Activated CD8-positive, alpha-beta T cell treated with anti-CD3 and anti-CD28 coated beads for 36 hours (primary cell): ENCODE measurements at regions not wholly inside any gene's neighbourhood (a gene's known extent, or its start where the extent isn't known, plus 50 kb on each side); places are given as distances from the start of the nearest gene placed in this dataset.

Experiments
- ATAC-seq: fragments of 200-7000 bp; cut with Tn5 transposase; one replicate; pipeline ENCODE4 v1.10.0; 2021; ENCODE audit warnings: mild to moderate bottlenecking, moderate library complexity
- CTCF ChIA-PET: fragments of 350-600 bp; sonication (Branson Sonifier 250); formaldehyde crosslinking; loops from one replicate; lab custom pipeline; 2021; ENCODE audit warnings: antibody characterized with exemption; lab: Charles Lee
- POLR2A ChIA-PET: fragments of 350-600 bp; sonication (Branson Sonifier 250); formaldehyde crosslinking; loops from one replicate; lab custom pipeline; 2021; ENCODE audit warnings: antibody characterized with exemption; lab: Charles Lee
- DNase-seq: peaks from one replicate; pipeline ENCODE4 v3.0.0-alpha.2; 2020
- H3K27ac Mint-ChIP-seq: one replicate; pipeline ENCODE4 v1.8.0; 2021; ENCODE audit warnings: mild to moderate bottlenecking, mixed read lengths
- H3K27me3 Mint-ChIP-seq: one replicate; pipeline ENCODE4 v1.8.0; 2021; ENCODE audit warnings: mixed read lengths
- H3K36me3 Mint-ChIP-seq: one replicate; pipeline ENCODE4 v1.8.0; 2021; ENCODE audit warnings: low read depth, mixed read lengths
- H3K4me1 Mint-ChIP-seq: one replicate; pipeline ENCODE4 v1.8.0; 2021; ENCODE audit warnings: low read depth, mixed read lengths
- H3K4me3 Mint-ChIP-seq: one replicate; pipeline ENCODE4 v1.8.0; 2021; ENCODE audit warnings: mild to moderate bottlenecking, moderate library complexity, mixed read lengths
- H3K9me3 Mint-ChIP-seq: one replicate; pipeline ENCODE4 v1.8.0; 2021; ENCODE audit warnings: mixed read lengths
- intact Hi-C: fragments of 100-400 bp; cut with micrococcal nuclease; formaldehyde crosslinking; loops from one replicate; pipeline ENCODE4 v1.10.0; 2022
- TF ChIP-seq, protein P1 (sequence below): fragments of 200-600 bp; IDR thresholded peaks from one replicate; pipeline ENCODE4 v1.8.0; 2022; ENCODE audit warnings: antibody characterized with exemption, mild to moderate bottlenecking

DNA sequence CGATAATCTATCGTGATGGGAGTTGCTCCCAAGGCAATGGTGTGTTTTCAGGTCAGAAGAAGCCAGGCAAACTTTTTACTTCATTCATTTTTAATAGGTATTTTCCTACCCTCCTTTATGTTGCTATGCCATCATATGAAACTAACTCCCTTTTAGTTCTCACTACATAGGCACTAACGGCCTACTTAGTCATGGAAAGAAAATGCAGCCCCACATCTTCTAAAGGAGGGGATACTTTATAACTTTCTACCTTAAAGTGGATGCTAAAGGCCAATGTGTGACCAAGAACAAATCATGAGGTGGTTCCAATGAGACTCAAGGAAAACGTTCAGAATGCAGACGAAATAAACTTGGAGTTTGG is 193.8 kb downstream of the FOXA2 start:
- no peaks in the 10 kb centered on the region for H3K9me3 Mint-ChIP-seq
- H3K4me3 Mint-ChIP-seq, result no peak overlapping the region
- H3K27ac Mint-ChIP-seq, result no peak overlapping the region
- ATAC-seq (no peak), DNase-seq (no peak)
- intact Hi-C loops, result loop anchor here (10.0 kb wide), 1 partner anchor 46 kb away; no protein-coding TSS in a partner anchor
- H3K27me3 Mint-ChIP-seq, result no peaks in the 10 kb centered on the region
- H3K4me1 Mint-ChIP-seq, result no peaks in the 10 kb centered on the region
- ChIA-PET POLR2A (no interaction called here), CTCF (no interaction called here)
- no peaks in the 10 kb centered on the region for H3K36me3 Mint-ChIP-seq
- TF ChIP-seq, protein P1, sequence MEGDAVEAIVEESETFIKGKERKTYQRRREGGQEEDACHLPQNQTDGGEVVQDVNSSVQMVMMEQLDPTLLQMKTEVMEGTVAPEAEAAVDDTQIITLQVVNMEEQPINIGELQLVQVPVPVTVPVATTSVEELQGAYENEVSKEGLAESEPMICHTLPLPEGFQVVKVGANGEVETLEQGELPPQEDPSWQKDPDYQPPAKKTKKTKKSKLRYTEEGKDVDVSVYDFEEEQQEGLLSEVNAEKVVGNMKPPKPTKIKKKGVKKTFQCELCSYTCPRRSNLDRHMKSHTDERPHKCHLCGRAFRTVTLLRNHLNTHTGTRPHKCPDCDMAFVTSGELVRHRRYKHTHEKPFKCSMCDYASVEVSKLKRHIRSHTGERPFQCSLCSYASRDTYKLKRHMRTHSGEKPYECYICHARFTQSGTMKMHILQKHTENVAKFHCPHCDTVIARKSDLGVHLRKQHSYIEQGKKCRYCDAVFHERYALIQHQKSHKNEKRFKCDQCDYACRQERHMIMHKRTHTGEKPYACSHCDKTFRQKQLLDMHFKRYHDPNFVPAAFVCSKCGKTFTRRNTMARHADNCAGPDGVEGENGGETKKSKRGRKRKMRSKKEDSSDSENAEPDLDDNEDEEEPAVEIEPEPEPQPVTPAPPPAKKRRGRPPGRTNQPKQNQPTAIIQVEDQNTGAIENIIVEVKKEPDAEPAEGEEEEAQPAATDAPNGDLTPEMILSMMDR, result no peak

DNA sequence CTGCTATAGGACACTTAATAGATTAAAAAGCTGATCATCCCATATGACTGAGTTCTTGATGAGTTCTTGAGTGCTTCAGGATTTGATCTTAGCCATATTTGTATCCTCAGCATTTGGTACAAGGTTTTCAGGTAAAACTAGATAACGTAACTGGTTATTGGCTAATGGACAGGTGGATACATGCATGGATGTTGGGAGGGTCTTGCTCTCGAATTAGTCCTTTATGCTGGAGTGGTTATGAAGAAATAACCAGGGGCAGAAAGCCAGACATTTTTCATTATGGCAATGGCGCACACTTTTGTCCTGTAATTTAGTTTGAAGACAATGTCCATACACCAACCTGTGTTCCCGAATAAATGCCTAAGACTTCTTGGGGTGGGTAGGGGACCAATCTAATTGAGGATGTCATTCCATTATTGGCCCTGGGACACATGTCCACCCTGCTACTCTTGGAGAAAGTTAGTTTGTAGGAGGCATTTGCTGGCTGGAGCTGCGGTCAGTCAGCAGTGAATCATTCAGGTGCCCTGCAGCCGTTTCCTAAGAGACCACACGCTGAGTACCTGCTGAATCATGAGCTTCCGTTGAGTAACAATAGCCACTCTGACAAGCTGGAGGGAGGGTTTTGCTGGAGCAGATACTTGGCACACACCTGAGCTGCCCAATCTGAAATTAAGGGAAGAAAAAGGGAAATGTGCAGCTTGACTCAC is 194.4 kb downstream of the FOXA2 start:
- no peaks in the 10 kb centered on the region for H3K9me3 Mint-ChIP-seq
- no peak overlapping the region for H3K4me3 Mint-ChIP-seq
- ATAC-seq, result no peak
- DNase-seq, result no peak
- no peak overlapping the region for H3K27ac Mint-ChIP-seq
- intact Hi-C loops, result loop anchor here (10.0 kb wide), 1 partner anchor 45 kb away; no protein-coding TSS in a partner anchor
- H3K27me3 Mint-ChIP-seq, result no peaks in the 10 kb centered on the region
- TF ChIP-seq, protein P1, result no peak
- no peaks in the 10 kb centered on the region for H3K36me3 Mint-ChIP-seq
- POLR2A ChIA-PET, result no interaction called here
- H3K4me1 Mint-ChIP-seq, result no peaks in the 10 kb centered on the region
- CTCF ChIA-PET, result no interaction called here

DNA sequence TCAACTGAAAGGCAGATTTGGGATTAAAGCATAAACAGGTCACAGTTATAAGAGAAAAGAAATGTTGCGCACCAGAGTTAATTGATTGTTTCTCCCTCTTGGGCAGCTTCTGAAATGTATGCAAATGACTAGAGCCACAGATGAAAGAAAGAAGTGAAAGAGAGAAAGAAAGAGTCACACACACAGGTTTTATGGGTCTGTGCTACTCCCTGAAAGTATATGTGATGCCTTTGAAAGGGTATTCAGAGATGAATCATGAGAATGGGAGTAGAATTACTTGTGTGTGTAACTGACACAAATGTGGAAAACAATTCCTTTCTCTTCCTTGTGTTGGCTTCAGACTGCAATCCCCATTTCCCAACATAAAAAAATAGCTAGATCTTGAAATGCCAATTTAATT is 196.9 kb downstream of the FOXA2 start:
- Mint-ChIP-seq H3K4me1 (no peaks in the 10 kb centered on the region), H3K4me3 (no peak overlapping the region), H3K36me3 (no peaks in the 10 kb centered on the region), H3K27ac (no peak overlapping the region), H3K9me3 (no peaks in the 10 kb centered on the region), H3K27me3 (no peaks in the 10 kb centered on the region)
- TF ChIP-seq, protein P1, result no peak
- intact Hi-C loops, result no loop called here
- POLR2A ChIA-PET, result no interaction called here
- ATAC-seq, result no peak
- CTCF ChIA-PET, result no interaction called here
- DNase-seq, result no peak

DNA sequence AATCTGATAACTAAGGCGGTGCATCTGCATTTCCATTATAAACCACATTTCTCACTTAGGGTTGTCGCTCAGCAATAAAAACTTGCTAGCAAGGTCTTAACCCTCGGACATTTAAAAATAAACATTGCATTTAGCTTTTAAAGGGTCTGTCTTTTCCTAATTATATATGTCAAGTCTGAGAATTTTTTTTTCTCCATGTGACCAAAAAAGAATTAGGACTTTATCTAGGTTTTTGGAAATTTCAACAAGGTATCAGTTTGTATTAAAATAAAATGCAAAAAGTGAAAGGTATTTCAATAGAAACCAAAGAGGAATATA is 198.1 kb downstream of the FOXA2 start:
- no peak for ATAC-seq
- DNase-seq, result no peak
- CTCF ChIA-PET, result no interaction called here
- H3K9me3 Mint-ChIP-seq, result no peaks in the 10 kb centered on the region
- POLR2A ChIA-PET, result no interaction called here
- no peaks in the 10 kb centered on the region for H3K27me3 Mint-ChIP-seq
- H3K4me3 Mint-ChIP-seq, result no peak overlapping the region
- intact Hi-C loops, result no loop called here
- H3K4me1 Mint-ChIP-seq, result no peaks in the 10 kb centered on the region
- H3K27ac Mint-ChIP-seq, result no peak overlapping the region
- H3K36me3 Mint-ChIP-seq, result no peaks in the 10 kb centered on the region
- TF ChIP-seq, protein P1, result no peak

DNA sequence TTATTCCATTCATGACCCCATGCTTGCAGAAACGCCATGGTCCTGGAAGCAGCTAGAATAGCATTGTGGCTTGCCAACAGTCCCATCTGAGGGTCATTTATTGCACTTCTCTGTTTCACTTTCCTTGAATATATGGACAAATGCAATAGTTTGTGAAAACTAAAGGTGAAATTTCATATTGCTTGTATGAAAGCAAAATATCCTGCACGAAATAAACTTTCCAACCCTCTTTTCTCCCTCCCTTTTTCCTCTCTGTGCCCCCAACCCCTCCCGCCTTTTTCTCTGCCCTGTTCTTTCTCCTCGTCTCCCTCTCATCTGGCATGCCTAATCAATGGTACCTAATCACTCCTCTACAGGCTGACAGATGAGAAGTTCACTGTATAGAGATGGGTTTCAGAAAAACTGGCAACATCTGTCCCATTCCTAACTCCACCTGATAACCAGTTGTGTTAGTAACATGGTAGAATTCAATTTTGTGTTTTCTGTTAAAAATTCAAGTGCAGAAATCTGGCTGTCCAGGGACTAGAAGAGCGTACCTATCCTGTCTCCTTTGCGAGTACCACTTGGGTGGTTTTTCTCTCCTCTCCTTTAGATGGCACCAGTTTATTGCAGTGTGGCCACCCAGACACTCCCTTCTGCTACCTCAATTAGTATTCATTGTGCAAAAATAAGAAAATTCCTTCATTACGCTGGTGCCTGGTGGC is 198.6 kb downstream of the FOXA2 start:
- Mint-ChIP-seq H3K36me3 (no peaks in the 10 kb centered on the region), H3K4me1 (no peaks in the 10 kb centered on the region), H3K27me3 (no peaks in the 10 kb centered on the region), H3K9me3 (no peaks in the 10 kb centered on the region), H3K4me3 (no peak overlapping the region), H3K27ac (no peak overlapping the region)
- TF ChIP-seq, protein P1, result no peak
- DNase-seq, result no peak
- ATAC-seq, result no peak
- ChIA-PET POLR2A (no interaction called here), CTCF (no interaction called here)
- intact Hi-C loops, result no loop called here
